Sigmoid colon (tissue), 4 donors: ENCODE measurements at regions not wholly inside any gene's neighbourhood (a gene's known extent, or its start where the extent isn't known, plus 50 kb on each side); places are given as distances from the start of the nearest gene placed in this dataset.

Source experiments
- CTCF ChIP-seq, 4 experiments: fragments of 450-650 bp in 3 of 4; fragments of 200-600 bp in 1 of 4; IDR thresholded peaks; one replicate each; pipeline ENCODE4 v1.5.1; 2016 to 2019; ENCODE audit warnings: antibody characterized with exemption in 4 of 4, mild to moderate bottlenecking in 3 of 4, moderate library complexity in 2 of 4
- EP300 ChIP-seq, 4 donors: sonication (generic); formaldehyde crosslinking; IDR thresholded peaks; one replicate each; pipeline ENCODE4 v1.6.1; 2017; ENCODE audit warnings: antibody characterized with exemption in 4 of 4

GRCh38 chr20:56988446-56988845 lies 278.0 kb downstream of the BMP7 start:
- TF ChIP-seq EP300 (IDR thresholded peaks at IDR 0.05), result no peak
- no peak for TF ChIP-seq CTCF (IDR thresholded peaks at IDR 0.05)
